ENCODE measurements at regions not wholly inside any gene's neighbourhood (a gene's known extent, or its start where the extent isn't known, plus 50 kb on each side); places are given as distances from the start of the nearest gene placed in this dataset.

DNA sequence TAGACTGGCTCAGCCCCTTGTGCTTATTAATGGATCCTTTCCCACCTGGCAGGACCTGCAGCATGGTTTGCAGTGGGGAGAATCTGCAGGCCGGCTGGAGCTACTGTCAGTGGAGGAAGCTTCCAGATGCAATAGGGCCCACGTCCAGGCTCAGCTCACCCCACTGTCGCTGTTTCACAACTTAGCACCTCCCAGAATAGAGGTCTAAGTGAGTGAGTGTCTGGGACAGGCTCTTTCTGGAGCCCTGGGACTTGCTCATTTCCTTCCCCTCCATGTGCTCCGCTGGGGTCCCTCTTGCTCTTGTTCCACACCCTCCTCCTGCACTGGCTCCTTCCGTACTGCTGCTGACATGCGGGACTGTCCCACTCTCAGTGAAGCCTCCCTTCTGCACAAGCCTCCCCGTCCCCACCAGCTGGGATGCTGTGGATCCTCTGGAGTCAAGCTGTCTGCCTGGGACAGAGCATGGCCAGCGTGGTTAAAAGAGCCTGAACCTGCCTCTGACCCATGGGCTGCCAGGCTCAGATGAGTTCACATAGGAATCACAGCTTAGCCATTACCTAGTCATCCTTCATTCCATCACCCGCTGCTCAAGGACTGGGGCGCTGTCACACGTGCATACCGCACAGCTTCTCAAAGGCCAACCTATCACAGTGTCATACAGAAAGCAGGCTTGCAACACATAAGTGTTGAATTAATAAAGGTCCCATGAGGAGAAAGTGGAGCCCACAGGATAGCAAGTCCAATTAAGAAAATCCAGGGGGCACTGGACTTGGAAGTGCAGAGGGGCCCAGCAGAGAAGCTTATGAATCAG lies 135.9 kb downstream of the ACKR3 start:
- H3K27me3 Mint-ChIP-seq (ENCODE audit: unreplicated experiment) = no peaks in the 10 kb centered on the region
- no peak overlapping the region for H3K27ac Mint-ChIP-seq (ENCODE audit: unreplicated experiment)
- no peak for DNase-seq (ENCODE audit: extremely low spot score, unreplicated experiment)
- no peaks in the 10 kb centered on the region for H3K9me3 Mint-ChIP-seq (ENCODE audit: unreplicated experiment)
- peaks cover 11% of the 10 kb centered on the region for H3K4me1 Mint-ChIP-seq (ENCODE audit: unreplicated experiment)
- no peak overlapping the region for H3K4me3 Mint-ChIP-seq (ENCODE audit: unreplicated experiment)
- H3K36me3 Mint-ChIP-seq (ENCODE audit: unreplicated experiment) = no peaks in the 10 kb centered on the region
- TF ChIP-seq, protein P1, sequence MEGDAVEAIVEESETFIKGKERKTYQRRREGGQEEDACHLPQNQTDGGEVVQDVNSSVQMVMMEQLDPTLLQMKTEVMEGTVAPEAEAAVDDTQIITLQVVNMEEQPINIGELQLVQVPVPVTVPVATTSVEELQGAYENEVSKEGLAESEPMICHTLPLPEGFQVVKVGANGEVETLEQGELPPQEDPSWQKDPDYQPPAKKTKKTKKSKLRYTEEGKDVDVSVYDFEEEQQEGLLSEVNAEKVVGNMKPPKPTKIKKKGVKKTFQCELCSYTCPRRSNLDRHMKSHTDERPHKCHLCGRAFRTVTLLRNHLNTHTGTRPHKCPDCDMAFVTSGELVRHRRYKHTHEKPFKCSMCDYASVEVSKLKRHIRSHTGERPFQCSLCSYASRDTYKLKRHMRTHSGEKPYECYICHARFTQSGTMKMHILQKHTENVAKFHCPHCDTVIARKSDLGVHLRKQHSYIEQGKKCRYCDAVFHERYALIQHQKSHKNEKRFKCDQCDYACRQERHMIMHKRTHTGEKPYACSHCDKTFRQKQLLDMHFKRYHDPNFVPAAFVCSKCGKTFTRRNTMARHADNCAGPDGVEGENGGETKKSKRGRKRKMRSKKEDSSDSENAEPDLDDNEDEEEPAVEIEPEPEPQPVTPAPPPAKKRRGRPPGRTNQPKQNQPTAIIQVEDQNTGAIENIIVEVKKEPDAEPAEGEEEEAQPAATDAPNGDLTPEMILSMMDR (IDR thresholded peaks at IDR 0.05) = no peak

DNA sequence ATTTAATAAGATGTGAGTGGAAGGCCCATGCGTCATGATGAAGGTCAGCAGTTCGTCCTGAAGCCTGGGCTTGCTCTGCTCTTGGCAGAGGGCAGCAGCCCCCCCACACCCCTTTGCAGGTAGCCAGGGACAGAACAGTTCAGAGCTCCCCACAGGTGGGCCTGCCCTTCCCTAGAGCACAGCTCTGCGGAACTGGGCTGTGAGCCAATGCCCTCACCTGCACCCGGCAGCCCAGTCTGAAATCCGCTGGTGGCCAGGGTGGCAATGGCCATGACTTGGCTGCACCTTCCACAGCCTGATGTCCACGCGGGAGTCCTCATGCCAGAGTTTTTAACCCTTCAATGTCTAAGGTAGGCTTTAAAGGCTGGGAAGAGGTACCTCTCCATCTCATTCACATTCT lies 136.7 kb downstream of the ACKR3 start:
- no peak overlapping the region for H3K27ac Mint-ChIP-seq (ENCODE audit: unreplicated experiment)
- no peaks in the 10 kb centered on the region for H3K9me3 Mint-ChIP-seq (ENCODE audit: unreplicated experiment)
- DNase-seq (ENCODE audit: extremely low spot score, unreplicated experiment) = no peak

DNA sequence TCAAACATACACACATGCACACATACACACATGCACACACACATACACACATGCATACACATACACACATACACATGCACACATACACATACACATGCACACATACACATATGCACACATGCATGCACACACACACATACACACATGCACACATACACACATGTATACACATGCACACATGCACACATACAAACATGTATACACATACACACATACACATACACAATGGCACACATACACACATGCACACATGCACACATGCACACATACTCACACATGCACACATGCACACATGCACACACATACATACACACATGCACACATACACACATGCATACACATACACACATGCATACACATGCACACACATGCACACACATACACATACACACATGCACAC lies 137.2 kb downstream of the ACKR3 start:
- H3K27ac Mint-ChIP-seq (ENCODE audit: unreplicated experiment) = no peak overlapping the region
- TF ChIP-seq, protein P1 (IDR thresholded peaks at IDR 0.05) = no peak
- H3K4me1 Mint-ChIP-seq (ENCODE audit: unreplicated experiment) = peaks cover 15% of the 10 kb centered on the region
- no peak for DNase-seq (ENCODE audit: extremely low spot score, unreplicated experiment)
- H3K27me3 Mint-ChIP-seq (ENCODE audit: unreplicated experiment) = no peaks in the 10 kb centered on the region
- H3K36me3 Mint-ChIP-seq (ENCODE audit: unreplicated experiment) = no peaks in the 10 kb centered on the region
- no peaks in the 10 kb centered on the region for H3K9me3 Mint-ChIP-seq (ENCODE audit: unreplicated experiment)
- H3K4me3 Mint-ChIP-seq (ENCODE audit: unreplicated experiment) = no peak overlapping the region

More for the DNA sequence above, 136.7 kb downstream of the ACKR3 start:
- Mint-ChIP-seq H3K4me1 (ENCODE audit: unreplicated experiment) (peaks cover 12% of the 10 kb centered on the region), H3K27me3 (ENCODE audit: unreplicated experiment) (no peaks in the 10 kb centered on the region), H3K4me3 (ENCODE audit: unreplicated experiment) (no peak overlapping the region), H3K36me3 (ENCODE audit: unreplicated experiment) (no peaks in the 10 kb centered on the region)
- TF ChIP-seq, protein P1 (IDR thresholded peaks at IDR 0.05) = no peak

DNA sequence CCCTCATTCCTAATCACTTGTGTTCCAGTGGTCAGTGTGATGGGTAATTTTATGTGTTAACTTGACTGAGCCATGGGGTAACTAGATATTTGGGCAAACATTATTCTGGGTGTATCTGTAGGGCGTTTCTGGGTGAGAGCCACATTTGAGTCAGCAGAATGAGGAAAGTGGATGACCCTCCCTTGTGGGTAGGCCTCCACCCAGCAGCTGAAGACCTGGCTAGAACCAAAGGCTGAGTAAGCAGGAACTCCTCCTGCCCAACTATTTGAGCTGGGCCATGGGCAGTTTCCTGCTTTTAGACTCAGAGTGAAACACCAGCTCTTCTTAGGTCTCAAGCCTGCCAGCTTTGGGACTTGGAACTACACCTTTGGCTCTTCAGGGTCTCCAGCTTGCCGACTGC lies 141.8 kb downstream of the ACKR3 start:
- DNase-seq (ENCODE audit: extremely low spot score, unreplicated experiment) = no peak
- TF ChIP-seq, protein P1 (IDR thresholded peaks at IDR 0.05) = no peak
- peaks cover 49% of the 10 kb centered on the region for H3K4me1 Mint-ChIP-seq (ENCODE audit: unreplicated experiment)
- H3K27me3 Mint-ChIP-seq (ENCODE audit: unreplicated experiment) = no peaks in the 10 kb centered on the region
- H3K9me3 Mint-ChIP-seq (ENCODE audit: unreplicated experiment) = no peaks in the 10 kb centered on the region
- H3K36me3 Mint-ChIP-seq (ENCODE audit: unreplicated experiment) = no peaks in the 10 kb centered on the region
- no peak overlapping the region for H3K4me3 Mint-ChIP-seq (ENCODE audit: unreplicated experiment)
- H3K27ac Mint-ChIP-seq (ENCODE audit: unreplicated experiment) = no peak overlapping the region

DNA sequence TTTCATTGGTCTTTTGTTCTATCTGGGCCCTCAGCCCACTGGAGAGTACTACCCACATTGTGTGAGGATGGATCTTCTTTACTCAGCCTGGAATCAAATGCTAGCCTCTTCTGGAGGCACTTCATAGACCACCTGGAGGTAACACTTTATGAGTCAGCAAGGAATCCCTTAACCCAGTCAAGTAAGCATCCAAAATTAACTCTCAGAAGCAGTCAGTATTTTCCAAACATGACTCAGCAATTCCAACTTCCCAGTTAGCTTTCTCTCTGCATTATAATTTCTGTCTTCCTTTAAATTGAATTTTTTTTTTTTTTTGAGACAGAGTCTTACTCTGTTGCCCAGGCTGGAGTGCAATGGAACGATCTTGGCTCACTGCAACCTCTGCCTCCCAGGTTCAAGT lies 142.7 kb downstream of the ACKR3 start:
- Mint-ChIP-seq H3K27ac (ENCODE audit: unreplicated experiment) (no peak overlapping the region), H3K27me3 (ENCODE audit: unreplicated experiment) (no peaks in the 10 kb centered on the region), H3K4me1 (ENCODE audit: unreplicated experiment) (peaks cover 49% of the 10 kb centered on the region), H3K9me3 (ENCODE audit: unreplicated experiment) (no peaks in the 10 kb centered on the region), H3K36me3 (ENCODE audit: unreplicated experiment) (no peaks in the 10 kb centered on the region), H3K4me3 (ENCODE audit: unreplicated experiment) (no peak overlapping the region)
- no peak for DNase-seq (ENCODE audit: extremely low spot score, unreplicated experiment)
- TF ChIP-seq, protein P1 (IDR thresholded peaks at IDR 0.05) = no peak

All from osteocyte (in vitro differentiated cells).